ENCODE measurements at regions not wholly inside any gene's neighbourhood (a gene's known extent, or its start where the extent isn't known, plus 50 kb on each side); places are given as distances from the start of the nearest gene placed in this dataset.

GRCh38 chr4:74667438-74667837 lies 126.9 kb downstream of the BTC start:
- no peak overlapping the region for H3K4me3 ChIP-seq (ENCODE audit: low read depth, low read length)
- TF ChIP-seq CTCF (IDR thresholded peaks at IDR 0.05; ENCODE audit: borderline replicate concordance, insufficient read depth, low read depth, low read length), result no peak

- TF ChIP-seq CTCF (IDR thresholded peaks at IDR 0.05; ENCODE audit: borderline replicate concordance, insufficient read depth, low read depth, low read length), result no peak
Measured at GRCh38 chr4:74667944-74668343, 126.4 kb downstream of the BTC start.

GRCh38 chr4:74669702-74670101 lies 124.6 kb downstream of the BTC start:
- no peak overlapping the region for H3K4me3 ChIP-seq (ENCODE audit: low read depth, low read length)
- TF ChIP-seq CTCF (IDR thresholded peaks at IDR 0.05; ENCODE audit: borderline replicate concordance, insufficient read depth, low read depth, low read length), result no peak

More at GRCh38 chr4:74667944-74668343, 126.4 kb downstream of the BTC start:
- no peak overlapping the region for H3K4me3 ChIP-seq (ENCODE audit: low read depth, low read length)

GRCh38 chr4:74670583-74670982 lies 123.7 kb downstream of the BTC start:
- no peak overlapping the region for H3K4me3 ChIP-seq (ENCODE audit: low read depth, low read length)
- no peak for TF ChIP-seq CTCF (IDR thresholded peaks at IDR 0.05; ENCODE audit: borderline replicate concordance, insufficient read depth, low read depth, low read length)

- peak; percentile 30; the same call in 1 of the 2 replicates for TF ChIP-seq CTCF (IDR thresholded peaks at IDR 0.05; ENCODE audit: borderline replicate concordance, insufficient read depth, low read depth, low read length)
- no peak overlapping the region for H3K4me3 ChIP-seq (ENCODE audit: low read depth, low read length)
Measured at GRCh38 chr4:74671080-74671698, 123.1 kb downstream of the BTC start.

GRCh38 chr4:74674750-74675149 lies 119.6 kb downstream of the BTC start:
- TF ChIP-seq CTCF (IDR thresholded peaks at IDR 0.05; ENCODE audit: borderline replicate concordance, insufficient read depth, low read depth, low read length), result no peak
- H3K4me3 ChIP-seq (ENCODE audit: low read depth, low read length), result no peak overlapping the region

GRCh38 chr4:74675673-74676279 lies 118.5 kb downstream of the BTC start:
- TF ChIP-seq CTCF (IDR thresholded peaks at IDR 0.05; ENCODE audit: borderline replicate concordance, insufficient read depth, low read depth, low read length), result peak; percentile 61; the same call in 1 of the 2 replicates
- H3K4me3 ChIP-seq (ENCODE audit: low read depth, low read length), result no peak overlapping the region
